Endothelial cell of umbilical vein (primary cell): ENCODE measurements at regions not wholly inside any gene's neighbourhood (a gene's known extent, or its start where the extent isn't known, plus 50 kb on each side); places are given as distances from the start of the nearest gene placed in this dataset.

Experiments used
- BruUV-seq: library from RNA; stranded (reverse); fragments of 400-500 nt; replicated peaks from 2 replicates; lab custom pipeline; 2021; lab: Mats Ljungman, UMichigan
- CTCF ChIA-PET: fragments of 300-600, 350-600 bp; sonication (Branson Sonifier 250); formaldehyde crosslinking; loops from one replicate; lab custom pipeline; 2021; ENCODE audit warnings: antibody characterized with exemption, inconsistent platforms; lab: Charles Lee
- POLR2A ChIA-PET: fragments of 300-600, 350-600 bp; sonication (Branson Sonifier 250); formaldehyde crosslinking; loops from one replicate; lab custom pipeline; 2021; ENCODE audit warnings: antibody characterized with exemption, inconsistent platforms; lab: Charles Lee
- DNase-seq: peaks from one replicate; pipeline ENCODE4 v3.0.0-alpha.2; 2011; ENCODE audit warnings: low read depth, low spot score
- FAIRE-seq: peaks from 2 replicates; lab custom pipeline; 2011; peaks lifted over from hg19 to GRCh38; lab: Jason Lieb, UNC
- H2AFZ ChIP-seq: 2 replicates; pipeline ENCODE4 v1.6.0; 2012; ENCODE audit warnings: low read depth, low read length, control low read depth, inconsistent platforms
- H3K27ac ChIP-seq: 2 replicates; pipeline ENCODE4 v1.5.1; 2011; ENCODE audit warnings: low read depth, mild to moderate bottlenecking, control low read depth, low read length, moderate library complexity; ENCODE audit not compliant: insufficient read depth
- H3K27me3 ChIP-seq, 2 experiments: 2 replicates each; pipeline versions ENCODE4 v1.6.0 to v1.6.1; 2011; ENCODE audit warnings: low read length in 2 of 2, mixed read lengths in 1 of 2; ENCODE audit not compliant: control insufficient read depth in 2 of 2, insufficient read depth in 2 of 2
- H3K36me3 ChIP-seq, 2 experiments: 2 replicates in 1 of 2; 3 replicates in 1 of 2; pipeline ENCODE4 v1.5.1; 2011; ENCODE audit warnings: low read length in 2 of 2, mild to moderate bottlenecking in 1 of 2, moderate library complexity in 1 of 2; ENCODE audit not compliant: control insufficient read depth in 2 of 2, insufficient read depth in 2 of 2; ENCODE audit errors: extremely low read depth in 1 of 2
- H3K4me1 ChIP-seq: 3 replicates; pipeline ENCODE4 v1.5.1; 2011; ENCODE audit warnings: mild to moderate bottlenecking, low read length; ENCODE audit not compliant: control insufficient read depth, insufficient read depth; ENCODE audit errors: extremely low read depth
- H3K4me2 ChIP-seq: 2 replicates; pipeline ENCODE4 v1.6.1; 2011; ENCODE audit warnings: low read length, control low read depth, mixed read lengths; ENCODE audit not compliant: insufficient read depth
- H3K4me3 ChIP-seq, 3 experiments: fragments of 200-600 bp in 1 of 3; sonication (generic), shearing (Covaris generic) in 1 of 3; replicated peaks in 1 of 3; 2 replicates each; pipeline ENCODE4 v1.5.1; 2011 to 2016; ENCODE audit warnings: control low read depth in 3 of 3, low read length in 3 of 3, mild to moderate bottlenecking in 2 of 3, inconsistent platforms in 1 of 3, low read depth in 1 of 3, moderate library complexity in 1 of 3; ENCODE audit not compliant: insufficient read depth in 1 of 3
- H3K79me2 ChIP-seq: 2 replicates; pipeline ENCODE4 v1.6.0; 2012; ENCODE audit warnings: low read length, inconsistent platforms; ENCODE audit not compliant: control insufficient read depth, insufficient read depth
- H3K9ac ChIP-seq: replicated peaks from 2 replicates; pipeline ENCODE3; 2011; ENCODE audit warnings: low read length, control low read depth; ENCODE audit not compliant: insufficient read depth; ENCODE audit errors: extremely low read depth
- H3K9me1 ChIP-seq: replicated peaks from 3 replicates; pipeline ENCODE4 v1.6.0; 2011; ENCODE audit warnings: mild to moderate bottlenecking, low read length; ENCODE audit not compliant: control insufficient read depth, insufficient read depth; ENCODE audit errors: extremely low read depth
- H3K9me3 ChIP-seq: replicated peaks from 2 replicates; pipeline ENCODE4 v1.5.1; 2012; ENCODE audit warnings: low read length, inconsistent platforms; ENCODE audit not compliant: control insufficient read depth, insufficient read depth
- H4K20me1 ChIP-seq: replicated peaks from 2 replicates; pipeline ENCODE3; 2011; ENCODE audit warnings: mild to moderate bottlenecking, low read length; ENCODE audit not compliant: control insufficient read depth, insufficient read depth; ENCODE audit errors: extremely low read depth
- EZH2 ChIP-seq: IDR thresholded peaks from 2 replicates; pipeline ENCODE4 v1.6.1; 2012; ENCODE audit warnings: borderline replicate concordance, low read depth, mild to moderate bottlenecking, moderate library complexity, low read length, inconsistent platforms; ENCODE audit not compliant: severe bottlenecking
- FOS ChIP-seq: IDR thresholded peaks from 2 replicates; pipeline ENCODE4 v1.6.1; 2011; ENCODE audit warnings: mild to moderate bottlenecking, low read length, moderate library complexity, borderline replicate concordance; ENCODE audit not compliant: insufficient read depth
- GATA2 ChIP-seq: IDR thresholded peaks from 2 replicates; pipeline ENCODE4 v1.7.0; 2011; ENCODE audit warnings: low read depth, mild to moderate bottlenecking, moderate library complexity, mixed read lengths, low read length; ENCODE audit not compliant: insufficient read length, insufficient read depth
- MYC ChIP-seq: IDR thresholded peaks from one replicate; pipeline ENCODE4 v1.6.1; 2011; ENCODE audit warnings: mild to moderate bottlenecking, low read depth, low read length
- POLR2A ChIP-seq: IDR thresholded peaks from 2 replicates; pipeline ENCODE4 v1.6.1; 2012; ENCODE audit warnings: low read depth, mild to moderate bottlenecking, control low read depth, low read length
- POLR2AphosphoS5 ChIP-seq: IDR thresholded peaks from 2 replicates; pipeline ENCODE4 v1.6.1; 2012; ENCODE audit warnings: low read depth, mild to moderate bottlenecking, control low read depth, low read length, moderate library complexity; ENCODE audit not compliant: insufficient read depth
- dilution Hi-C: fragments of 300-500 bp; cut with MboI; formaldehyde crosslinking; loops from one replicate; pipeline ENCODE4 v1.15.0; 2019; ENCODE audit warnings: low sequenced_read_pairs; ENCODE audit not compliant: extremely low pct_ligation_motif_present
- intact Hi-C: fragments of 100-400 bp; cut with micrococcal nuclease; formaldehyde crosslinking; loops from one replicate; pipeline ENCODE4 v1.10.0; 2022
- TF ChIP-seq, protein P1 (sequence below): IDR thresholded peaks from 2 replicates; pipeline ENCODE4 v1.6.1; 2011; ENCODE audit not compliant: insufficient read depth, insufficient read length
- TF ChIP-seq, protein P2 (sequence below), 2 donors: IDR thresholded peaks; 1 replicate in 1 of 2; 2 replicates in 1 of 2; pipeline ENCODE4 v1.5.1; 2011; ENCODE audit warnings: low read length in 2 of 2, mild to moderate bottlenecking in 2 of 2, moderate library complexity in 2 of 2, control low read depth in 1 of 2, inconsistent platforms in 1 of 2, low read depth in 1 of 2; ENCODE audit not compliant: insufficient read depth in 1 of 2; ENCODE audit errors: extremely low read depth in 1 of 2

DNA sequence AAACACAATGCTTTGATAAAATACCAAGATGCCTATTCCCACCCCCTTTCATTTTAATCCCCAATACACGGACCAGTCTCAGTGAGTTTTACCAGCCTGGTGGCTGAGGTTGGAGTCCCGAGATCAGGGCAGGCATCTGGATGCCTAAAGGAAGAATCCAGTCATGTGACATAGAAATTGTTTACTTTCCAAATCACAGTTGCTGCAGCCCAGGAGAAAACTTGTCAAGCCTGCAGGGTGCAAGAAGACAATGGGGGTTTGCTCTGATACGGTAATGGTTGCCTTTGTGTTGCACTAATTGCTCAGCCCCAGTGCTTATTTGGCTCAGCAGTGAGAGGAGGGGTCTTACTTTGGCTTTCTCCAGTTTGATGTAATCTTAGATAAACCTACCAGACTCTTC lies 308.5 kb upstream of the POU3F2 start:
- H3K27me3 ChIP-seq: no peaks in the 10 kb centered on the region
- TF ChIP-seq, protein P1, sequence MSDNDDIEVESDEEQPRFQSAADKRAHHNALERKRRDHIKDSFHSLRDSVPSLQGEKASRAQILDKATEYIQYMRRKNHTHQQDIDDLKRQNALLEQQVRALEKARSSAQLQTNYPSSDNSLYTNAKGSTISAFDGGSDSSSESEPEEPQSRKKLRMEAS: no peak
- TF ChIP-seq, protein P2, sequence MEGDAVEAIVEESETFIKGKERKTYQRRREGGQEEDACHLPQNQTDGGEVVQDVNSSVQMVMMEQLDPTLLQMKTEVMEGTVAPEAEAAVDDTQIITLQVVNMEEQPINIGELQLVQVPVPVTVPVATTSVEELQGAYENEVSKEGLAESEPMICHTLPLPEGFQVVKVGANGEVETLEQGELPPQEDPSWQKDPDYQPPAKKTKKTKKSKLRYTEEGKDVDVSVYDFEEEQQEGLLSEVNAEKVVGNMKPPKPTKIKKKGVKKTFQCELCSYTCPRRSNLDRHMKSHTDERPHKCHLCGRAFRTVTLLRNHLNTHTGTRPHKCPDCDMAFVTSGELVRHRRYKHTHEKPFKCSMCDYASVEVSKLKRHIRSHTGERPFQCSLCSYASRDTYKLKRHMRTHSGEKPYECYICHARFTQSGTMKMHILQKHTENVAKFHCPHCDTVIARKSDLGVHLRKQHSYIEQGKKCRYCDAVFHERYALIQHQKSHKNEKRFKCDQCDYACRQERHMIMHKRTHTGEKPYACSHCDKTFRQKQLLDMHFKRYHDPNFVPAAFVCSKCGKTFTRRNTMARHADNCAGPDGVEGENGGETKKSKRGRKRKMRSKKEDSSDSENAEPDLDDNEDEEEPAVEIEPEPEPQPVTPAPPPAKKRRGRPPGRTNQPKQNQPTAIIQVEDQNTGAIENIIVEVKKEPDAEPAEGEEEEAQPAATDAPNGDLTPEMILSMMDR (IDR thresholded peaks at IDR 0.05; ENCODE audit: extremely low read depth in 1 of 2, insufficient read depth in 1 of 2, low read depth in 1 of 2, low read length in 2 of 2): no peak
- TF ChIP-seq GATA2 (no peak), POLR2A (no peak), EZH2 (no peak), FOS (no peak), MYC (no peak), POLR2AphosphoS5 (no peak)
- H3K9me3 ChIP-seq: no peaks in the 10 kb centered on the region
- intact Hi-C loops (no loop called here), dilution Hi-C loops (no loop called here)
- no peaks in the 10 kb centered on the region for H3K79me2 ChIP-seq
- no peak overlapping the region for H3K27ac ChIP-seq
- no peak overlapping the region for H3K9ac ChIP-seq
- no peaks in the 10 kb centered on the region for H3K4me1 ChIP-seq
- H3K36me3 ChIP-seq: no peaks in the 10 kb centered on the region
- ChIA-PET CTCF (no interaction called here), POLR2A (no interaction called here)
- FAIRE-seq (no peak), DNase-seq (no peak)
- no TSS peak for BruUV-seq
- no peak overlapping the region for H3K4me2 ChIP-seq
- H3K4me3 ChIP-seq: no peak overlapping the region
- no peaks in the 10 kb centered on the region for H4K20me1 ChIP-seq
- H2AFZ ChIP-seq: no peak overlapping the region
- H3K9me1 ChIP-seq: no peaks in the 10 kb centered on the region
